ENCODE measurements at regions not wholly inside any gene's neighbourhood (a gene's known extent, or its start where the extent isn't known, plus 50 kb on each side); places are given as distances from the start of the nearest gene placed in this dataset.
A peak's percentile ranks its signal among the peaks of the same experiment; 100 is the strongest.

DNA sequence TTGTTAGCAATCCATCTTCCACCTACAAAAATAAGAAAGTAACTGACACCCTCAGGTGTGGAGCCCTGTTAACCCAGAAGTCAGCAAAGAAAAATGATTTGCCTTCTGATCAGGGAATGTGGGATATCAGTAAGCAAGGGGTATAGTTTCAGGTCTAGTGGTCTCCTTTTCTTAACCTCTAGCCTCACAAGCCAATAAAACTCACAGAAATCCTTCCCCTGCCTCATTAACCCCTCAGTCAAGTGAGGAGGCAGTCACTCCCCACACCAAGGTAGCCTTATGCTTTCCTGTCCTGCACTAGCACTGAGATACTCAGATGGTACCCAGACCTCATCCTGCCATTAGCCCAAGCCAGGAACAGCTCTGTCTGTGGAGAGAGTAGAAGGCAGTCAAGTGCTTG, 103.4 kb upstream of the VASH1 start:
- H3K27ac Mint-ChIP-seq = peak overlapping the region; percentile 24
- peaks cover 7% of the 10 kb centered on the region for H3K27me3 Mint-ChIP-seq
- no peaks in the 10 kb centered on the region for H3K36me3 Mint-ChIP-seq
- no peak for DNase-seq
- ATAC-seq (ENCODE audit: low read depth) = no peak
- H3K4me3 Mint-ChIP-seq = no peak overlapping the region
- peaks cover 7% of the 10 kb centered on the region for H3K9me3 Mint-ChIP-seq
- no peaks in the 10 kb centered on the region for H3K4me1 Mint-ChIP-seq
- POLR2A ChIA-PET = no interaction called here

GRCh38 chr14:76662580-76662979, 98.7 kb upstream of the VASH1 start:
- peaks cover 5% of the 10 kb centered on the region for H3K27me3 Mint-ChIP-seq
- DNase-seq (no peak), ATAC-seq (ENCODE audit: low read depth) (no peak)
- H3K4me1 Mint-ChIP-seq = no peaks in the 10 kb centered on the region
- no peak overlapping the region for H3K27ac Mint-ChIP-seq
- POLR2A ChIA-PET = no interaction called here
- peaks cover 7% of the 10 kb centered on the region for H3K9me3 Mint-ChIP-seq
- no peaks in the 10 kb centered on the region for H3K36me3 Mint-ChIP-seq
- no peak overlapping the region for H3K4me3 Mint-ChIP-seq

GRCh38 chr14:76664790-76665189, 96.5 kb upstream of the VASH1 start:
- Mint-ChIP-seq H3K36me3 (no peaks in the 10 kb centered on the region), H3K4me1 (no peaks in the 10 kb centered on the region), H3K27ac (no peak overlapping the region), H3K27me3 (peaks cover 3% of the 10 kb centered on the region), H3K9me3 (peaks cover 2% of the 10 kb centered on the region), H3K4me3 (no peak overlapping the region)
- POLR2A ChIA-PET = no interaction called here
- ATAC-seq (ENCODE audit: low read depth) (no peak), DNase-seq (no peak)

GRCh38 chr14:76666746-76667145, 94.5 kb upstream of the VASH1 start:
- H3K4me1 Mint-ChIP-seq = no peaks in the 10 kb centered on the region
- H3K9me3 Mint-ChIP-seq = peaks cover 5% of the 10 kb centered on the region
- no peak overlapping the region for H3K27ac Mint-ChIP-seq
- H3K4me3 Mint-ChIP-seq = no peak overlapping the region
- no peaks in the 10 kb centered on the region for H3K27me3 Mint-ChIP-seq
- H3K36me3 Mint-ChIP-seq = no peaks in the 10 kb centered on the region
- no peak for ATAC-seq (ENCODE audit: low read depth)
- DNase-seq = no peak
- POLR2A ChIA-PET = no interaction called here

GRCh38 chr14:76669770-76670169, 91.5 kb upstream of the VASH1 start:
- no peaks in the 10 kb centered on the region for H3K36me3 Mint-ChIP-seq
- no peaks in the 10 kb centered on the region for H3K27me3 Mint-ChIP-seq
- no peak overlapping the region for H3K27ac Mint-ChIP-seq
- peaks cover 5% of the 10 kb centered on the region for H3K9me3 Mint-ChIP-seq
- POLR2A ChIA-PET = no interaction called here
- no peak overlapping the region for H3K4me3 Mint-ChIP-seq
- ATAC-seq (ENCODE audit: low read depth) (no peak), DNase-seq (no peak)
- H3K4me1 Mint-ChIP-seq = no peaks in the 10 kb centered on the region

DNA sequence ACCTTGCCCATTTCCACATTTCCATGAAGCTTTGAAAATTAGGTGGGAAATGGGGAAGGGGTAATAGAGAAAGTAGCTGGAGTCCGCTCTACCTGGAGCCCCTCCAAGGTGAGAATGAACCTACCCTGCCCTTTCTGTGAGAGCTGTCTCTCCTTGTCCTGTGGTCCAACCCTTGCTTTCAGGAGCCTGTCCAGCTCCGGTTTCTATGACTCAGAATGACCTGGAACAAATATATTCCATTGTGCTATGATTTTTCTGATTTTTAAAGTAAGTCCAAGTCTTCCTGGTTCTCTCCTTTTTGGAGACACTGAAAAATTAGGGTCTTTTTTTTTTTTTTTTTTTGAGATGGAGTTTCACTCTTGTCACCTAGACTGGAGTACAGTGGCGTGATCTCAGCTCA, 89.1 kb upstream of the VASH1 start:
- Mint-ChIP-seq H3K27ac (no peak overlapping the region), H3K9me3 (peaks cover 5% of the 10 kb centered on the region), H3K27me3 (peaks cover 4% of the 10 kb centered on the region), H3K4me1 (no peaks in the 10 kb centered on the region), H3K36me3 (no peaks in the 10 kb centered on the region), H3K4me3 (no peak overlapping the region)
- ATAC-seq (ENCODE audit: low read depth) (no peak), DNase-seq (no peak)
- POLR2A ChIA-PET = no interaction called here

- POLR2A ChIA-PET = no interaction called here
- no peak overlapping the region for H3K27ac Mint-ChIP-seq
- H3K9me3 Mint-ChIP-seq = peaks cover 5% of the 10 kb centered on the region
These were observed 88.0 kb upstream of the VASH1 start for GRCh38 chr14:76673261-76673660.

DNA sequence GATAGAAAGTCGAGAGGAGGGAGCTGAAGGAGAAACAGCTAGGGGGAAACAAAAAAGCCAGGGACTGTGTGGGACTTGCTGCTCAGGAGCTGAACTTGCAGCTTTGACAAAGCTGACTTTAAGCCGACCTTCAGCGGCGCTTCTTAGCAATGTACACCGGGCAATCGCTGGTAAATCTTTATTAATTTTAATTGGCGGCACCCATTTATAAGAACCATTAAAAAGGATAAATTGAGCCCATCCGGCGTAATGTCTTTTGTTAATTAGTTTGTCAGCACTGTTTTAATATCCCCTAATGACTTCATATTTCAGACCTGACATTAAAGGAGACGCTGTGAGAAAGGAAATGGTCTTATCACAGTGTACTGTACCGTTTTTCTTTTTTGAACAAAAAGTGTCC, 86.2 kb upstream of the VASH1 start:
- POLR2A ChIA-PET = no interaction called here
- Mint-ChIP-seq H3K27me3 (peaks cover 6% of the 10 kb centered on the region), H3K36me3 (no peaks in the 10 kb centered on the region), H3K4me3 (no peak overlapping the region), H3K27ac (no peak overlapping the region), H3K9me3 (peaks cover under 1% of the 10 kb centered on the region), H3K4me1 (no peaks in the 10 kb centered on the region)
- ATAC-seq (ENCODE audit: low read depth) (no peak), DNase-seq (no peak)

More at GRCh38 chr14:76673261-76673660, 88.0 kb upstream of the VASH1 start:
- no peak overlapping the region for H3K4me3 Mint-ChIP-seq
- no peaks in the 10 kb centered on the region for H3K4me1 Mint-ChIP-seq
- H3K27me3 Mint-ChIP-seq = peaks cover 6% of the 10 kb centered on the region
- ATAC-seq (ENCODE audit: low read depth) (no peak), DNase-seq (no peak)
- H3K36me3 Mint-ChIP-seq = no peaks in the 10 kb centered on the region

DNA sequence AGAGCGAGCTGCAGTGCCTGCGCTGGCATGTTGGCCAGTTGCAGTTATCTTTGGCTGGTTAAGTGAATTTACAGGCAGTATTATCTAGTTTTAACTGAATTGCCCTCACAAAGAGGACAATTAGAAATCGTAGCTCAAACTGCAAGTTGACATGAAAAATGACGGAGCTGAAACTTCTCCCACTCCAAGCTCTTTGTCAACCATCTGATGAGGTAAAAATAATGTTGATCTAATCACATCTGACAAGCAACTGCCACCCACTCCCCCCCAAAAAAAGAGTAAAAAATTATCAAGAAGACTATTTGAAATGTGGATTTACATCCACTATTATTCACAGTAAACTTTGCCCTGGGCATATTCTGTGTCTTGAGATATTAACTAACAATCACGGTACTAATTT, 84.7 kb upstream of the VASH1 start:
- Mint-ChIP-seq H3K9me3 (peaks cover 3% of the 10 kb centered on the region), H3K27ac (no peak overlapping the region), H3K4me3 (no peak overlapping the region), H3K36me3 (no peaks in the 10 kb centered on the region), H3K4me1 (no peaks in the 10 kb centered on the region), H3K27me3 (peaks cover 11% of the 10 kb centered on the region)
- ATAC-seq (ENCODE audit: low read depth) (no peak), DNase-seq (no peak)
- POLR2A ChIA-PET = no interaction called here

DNA sequence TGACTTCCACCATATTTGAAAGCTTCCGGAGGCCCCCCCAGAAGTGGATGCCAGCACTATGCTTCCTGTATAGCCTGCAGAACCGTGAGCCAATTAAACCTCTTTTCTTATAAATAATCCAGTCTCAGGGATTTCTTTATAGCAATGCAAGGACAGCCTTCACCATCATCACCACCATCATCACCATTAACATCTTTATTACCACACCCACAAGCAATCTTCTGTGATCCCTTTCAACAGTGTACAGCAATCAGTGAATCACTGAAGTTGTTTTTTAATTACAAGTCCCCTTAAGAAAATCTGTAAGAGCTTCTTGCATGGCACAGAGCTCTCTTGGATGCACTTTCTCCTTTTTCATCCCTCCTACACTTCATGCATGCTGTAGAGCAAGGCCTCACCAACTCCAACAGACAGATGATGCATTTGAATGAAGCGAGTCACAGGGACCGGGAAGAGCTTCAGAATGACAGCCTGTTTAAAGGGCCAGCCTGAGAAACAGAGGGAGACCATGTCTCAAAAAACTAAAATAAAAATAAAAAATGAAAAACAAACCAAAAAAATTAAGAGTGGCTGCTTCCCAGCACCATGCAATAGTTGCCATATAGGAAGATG, 83.6 kb upstream of the VASH1 start:
- Mint-ChIP-seq H3K36me3 (no peaks in the 10 kb centered on the region), H3K9me3 (peaks cover 4% of the 10 kb centered on the region), H3K4me1 (no peaks in the 10 kb centered on the region), H3K27ac (no peak overlapping the region), H3K27me3 (peaks cover 12% of the 10 kb centered on the region), H3K4me3 (no peak overlapping the region)
- POLR2A ChIA-PET = no interaction called here
- no peak for DNase-seq
- ATAC-seq (ENCODE audit: low read depth) = no peak

DNA sequence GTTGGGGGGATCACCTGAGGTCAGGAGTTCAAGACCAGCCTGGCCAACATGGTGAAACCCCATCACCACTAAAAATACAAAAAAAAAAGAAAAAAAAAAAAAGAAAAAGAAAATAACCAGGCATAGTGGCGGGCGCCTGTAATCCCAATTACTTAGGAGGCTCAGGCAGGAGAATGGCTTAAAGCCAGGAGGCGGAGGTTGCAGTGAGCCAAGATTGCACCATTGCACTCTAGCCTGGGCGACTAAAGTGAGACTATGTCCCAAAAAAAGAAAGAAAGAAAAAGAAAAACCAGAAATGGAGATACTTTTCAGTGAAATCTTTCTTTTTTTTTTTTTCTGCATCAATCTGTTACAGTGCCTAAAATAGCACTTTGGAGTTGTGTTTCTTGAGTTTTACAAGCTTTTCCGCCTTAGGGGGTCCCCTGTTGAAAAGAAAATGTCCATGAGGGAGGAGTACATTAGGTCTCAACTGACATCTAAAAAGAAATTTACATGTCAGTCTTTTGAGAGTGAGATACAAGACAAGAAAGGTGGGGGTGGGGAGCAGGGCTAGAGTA, 82.9 kb upstream of the VASH1 start:
- H3K4me3 Mint-ChIP-seq = no peak overlapping the region
- ATAC-seq (ENCODE audit: low read depth) = no peak

GRCh38 chr14:76682367-76682766, 78.9 kb upstream of the VASH1 start:
- DNase-seq (no peak), ATAC-seq (ENCODE audit: low read depth) (no peak)
- Mint-ChIP-seq H3K36me3 (no peaks in the 10 kb centered on the region), H3K4me3 (no peak overlapping the region), H3K27me3 (peaks cover 33% of the 10 kb centered on the region), H3K4me1 (no peaks in the 10 kb centered on the region), H3K27ac (no peak overlapping the region), H3K9me3 (peaks cover 5% of the 10 kb centered on the region)
- POLR2A ChIA-PET = no interaction called here

More for the DNA sequence above, 82.9 kb upstream of the VASH1 start:
- POLR2A ChIA-PET = no interaction called here
- no peaks in the 10 kb centered on the region for H3K36me3 Mint-ChIP-seq
- no peak overlapping the region for H3K27ac Mint-ChIP-seq
- no peaks in the 10 kb centered on the region for H3K4me1 Mint-ChIP-seq
- no peak for DNase-seq
- H3K9me3 Mint-ChIP-seq = peaks cover 5% of the 10 kb centered on the region
- H3K27me3 Mint-ChIP-seq = peaks cover 19% of the 10 kb centered on the region

- Mint-ChIP-seq H3K36me3 (no peaks in the 10 kb centered on the region), H3K4me3 (no peak overlapping the region), H3K27ac (no peak overlapping the region), H3K27me3 (peaks cover 25% of the 10 kb centered on the region), H3K4me1 (no peaks in the 10 kb centered on the region), H3K9me3 (peaks cover 9% of the 10 kb centered on the region)
- no peak for DNase-seq
- POLR2A ChIA-PET = no interaction called here
- no peak for ATAC-seq (ENCODE audit: low read depth)
These were observed 74.6 kb upstream of the VASH1 start for GRCh38 chr14:76686646-76687045.

- POLR2A ChIA-PET = no interaction called here
These were observed 73.5 kb upstream of the VASH1 start for GRCh38 chr14:76687611-76688382.

More at GRCh38 chr14:76687611-76688382, 73.5 kb upstream of the VASH1 start:
- Mint-ChIP-seq H3K4me1 (no peaks in the 10 kb centered on the region), H3K27ac (no peak overlapping the region), H3K27me3 (peaks cover 23% of the 10 kb centered on the region), H3K36me3 (no peaks in the 10 kb centered on the region), H3K4me3 (no peak overlapping the region), H3K9me3 (peaks cover 7% of the 10 kb centered on the region)
- ATAC-seq (ENCODE audit: low read depth) (no peak), DNase-seq (no peak)

Measured in activated naive CD8-positive, alpha-beta T cell treated with anti-CD3 and anti-CD28 coated beads, Interleukin-2, amount 10 ng/mL, durations not matched to agents 7 days and 5 days (primary cell).